Vagina (tissue), 2 donors: ENCODE measurements at regions not wholly inside any gene's neighbourhood (a gene's known extent, or its start where the extent isn't known, plus 50 kb on each side); places are given as distances from the start of the nearest gene placed in this dataset.

Experiments used
- POLR2A ChIP-seq, 2 donors: fragments of 450-650 bp; IDR thresholded peaks; one replicate each; pipeline ENCODE4 v1.6.1; 2017; ENCODE audit warnings: antibody characterized with exemption in 2 of 2, mild to moderate bottlenecking in 2 of 2, moderate library complexity in 2 of 2
- TF ChIP-seq, protein P1 (sequence below), 3 experiments: fragments of 450-650 bp in 2 of 3; fragments of 200-600 bp in 1 of 3; sonication (generic) in 1 of 3; IDR thresholded peaks; one replicate each; pipeline ENCODE4 v1.5.1; 2017 to 2019; ENCODE audit warnings: antibody characterized with exemption in 3 of 3, mild to moderate bottlenecking in 2 of 3, moderate library complexity in 2 of 3

DNA sequence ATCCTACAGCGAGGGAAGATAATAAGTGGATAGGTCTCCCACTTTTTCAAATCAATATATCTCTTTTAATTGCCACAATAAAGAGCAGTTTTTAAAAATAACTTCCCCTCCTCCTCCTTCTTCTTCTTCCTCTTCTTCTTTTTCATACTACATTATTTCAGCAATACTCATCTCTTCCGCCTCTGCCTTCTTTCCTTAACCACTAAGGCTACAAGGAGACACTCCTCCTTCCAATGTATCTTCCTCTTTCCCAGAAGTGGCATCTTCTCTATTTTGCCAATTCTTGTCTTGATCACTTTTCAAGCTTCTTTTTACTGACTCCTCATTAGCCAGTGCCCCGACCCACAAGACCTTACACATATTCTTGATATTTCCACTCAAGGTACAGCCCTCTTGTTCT is 546.6 kb upstream of the CHAC2 start:
- TF ChIP-seq, protein P1, sequence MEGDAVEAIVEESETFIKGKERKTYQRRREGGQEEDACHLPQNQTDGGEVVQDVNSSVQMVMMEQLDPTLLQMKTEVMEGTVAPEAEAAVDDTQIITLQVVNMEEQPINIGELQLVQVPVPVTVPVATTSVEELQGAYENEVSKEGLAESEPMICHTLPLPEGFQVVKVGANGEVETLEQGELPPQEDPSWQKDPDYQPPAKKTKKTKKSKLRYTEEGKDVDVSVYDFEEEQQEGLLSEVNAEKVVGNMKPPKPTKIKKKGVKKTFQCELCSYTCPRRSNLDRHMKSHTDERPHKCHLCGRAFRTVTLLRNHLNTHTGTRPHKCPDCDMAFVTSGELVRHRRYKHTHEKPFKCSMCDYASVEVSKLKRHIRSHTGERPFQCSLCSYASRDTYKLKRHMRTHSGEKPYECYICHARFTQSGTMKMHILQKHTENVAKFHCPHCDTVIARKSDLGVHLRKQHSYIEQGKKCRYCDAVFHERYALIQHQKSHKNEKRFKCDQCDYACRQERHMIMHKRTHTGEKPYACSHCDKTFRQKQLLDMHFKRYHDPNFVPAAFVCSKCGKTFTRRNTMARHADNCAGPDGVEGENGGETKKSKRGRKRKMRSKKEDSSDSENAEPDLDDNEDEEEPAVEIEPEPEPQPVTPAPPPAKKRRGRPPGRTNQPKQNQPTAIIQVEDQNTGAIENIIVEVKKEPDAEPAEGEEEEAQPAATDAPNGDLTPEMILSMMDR (IDR thresholded peaks at IDR 0.05), result no peak
- TF ChIP-seq POLR2A (IDR thresholded peaks at IDR 0.05), result no peak
